ENCODE measurements at regions not wholly inside any gene's neighbourhood (a gene's known extent, or its start where the extent isn't known, plus 50 kb on each side); places are given as distances from the start of the nearest gene placed in this dataset.
"Not testable (repeated sequence)": the region's sequence is repeated elsewhere in the genome, so short reads cannot be mapped to it uniquely, and the experiment has no call there.

GRCh38 chr1:115529216-115529897, 112.4 kb upstream of the VANGL1 start:
- Mint-ChIP-seq H3K4me1 (peaks cover 0 to 2% (median 0%) of the 10 kb centered on the region in 3 donors), H3K27me3 (peaks cover 0 to 6% of the 10 kb centered on the region in 2 donors), H3K9me3 (no peaks in the 10 kb centered on the region), H3K27ac (no peak overlapping the region), H3K36me3 (no peaks in the 10 kb centered on the region), H3K4me3 (no peak overlapping the region)
- no CpG with 5 or more reads among the region's 2 CpGs for WGBS (ENCODE audit: insufficient coverage)
- no peak overlapping the region for H3K27ac ChIP-seq (ENCODE audit: low read length)
- no peaks in the 10 kb centered on the region for H3K27me3 ChIP-seq (replicated peaks in 1 of 2; ENCODE audit: control insufficient read depth in 2 of 2, extremely low read depth in 1 of 2, insufficient read depth in 2 of 2, low read length in 1 of 2)
- no peak for ATAC-seq (replicated peaks in 1 of 4)
- POLR2A ChIA-PET, result no interaction called here
- no peaks in the 10 kb centered on the region for H3K36me3 ChIP-seq (ENCODE audit: control insufficient read depth in 2 of 2, extremely low read depth in 1 of 2, insufficient read depth in 1 of 2, low read length in 1 of 2)
- no peaks in the 10 kb centered on the region for H3K9me3 ChIP-seq
- CTCF ChIA-PET, result no interaction called here
- no peaks in the 10 kb centered on the region for H3K4me1 ChIP-seq (ENCODE audit: control insufficient read depth in 1 of 2, extremely low read depth in 1 of 2, insufficient read depth in 2 of 2, low read length in 2 of 2)
- DNase-seq, result no peak
- H3K4me3 ChIP-seq (ENCODE audit: control insufficient read depth in 1 of 2, extremely low read depth in 1 of 2, low read length in 1 of 2), result no peak overlapping the region

- H3K9me3 Mint-ChIP-seq; H3K4me1 ChIP-seq (ENCODE audit: control insufficient read depth in 1 of 2, extremely low read depth in 1 of 2, insufficient read depth in 2 of 2, low read length in 2 of 2); H3K4me3 ChIP-seq (ENCODE audit: control insufficient read depth in 1 of 2, extremely low read depth in 1 of 2, low read length in 1 of 2); POLR2A ChIA-PET; H3K27me3 ChIP-seq (replicated peaks in 1 of 2; ENCODE audit: control insufficient read depth in 2 of 2, extremely low read depth in 1 of 2, insufficient read depth in 2 of 2, low read length in 1 of 2); H3K27ac Mint-ChIP-seq; H3K36me3 Mint-ChIP-seq; DNase-seq; H3K36me3 ChIP-seq (ENCODE audit: control insufficient read depth in 2 of 2, extremely low read depth in 1 of 2, insufficient read depth in 1 of 2, low read length in 1 of 2); CTCF ChIA-PET; H3K27me3 Mint-ChIP-seq; H3K9me3 ChIP-seq; H3K27ac ChIP-seq (ENCODE audit: low read length); H3K4me3 Mint-ChIP-seq; H3K4me1 Mint-ChIP-seq; ATAC-seq (replicated peaks in 1 of 4): not testable (repeated sequence)
- 100% methylated on average over 1 of the region's 3 CpGs for WGBS (ENCODE audit: insufficient coverage)
Measured at GRCh38 chr1:115528336-115528735, 113.4 kb upstream of the VANGL1 start.

- Mint-ChIP-seq H3K27ac (no peak overlapping the region), H3K9me3 (no peaks in the 10 kb centered on the region), H3K36me3 (no peaks in the 10 kb centered on the region), H3K4me3 (no peak overlapping the region), H3K4me1 (peaks cover 0 to 2% (median 0%) of the 10 kb centered on the region in 3 donors), H3K27me3 (peaks cover 0 to 6% of the 10 kb centered on the region in 2 donors)
- POLR2A ChIA-PET, result no interaction called here
- H3K4me1 ChIP-seq (ENCODE audit: control insufficient read depth in 1 of 2, extremely low read depth in 1 of 2, insufficient read depth in 2 of 2, low read length in 2 of 2), result no peaks in the 10 kb centered on the region
- no peaks in the 10 kb centered on the region for H3K27me3 ChIP-seq (replicated peaks in 1 of 2; ENCODE audit: control insufficient read depth in 2 of 2, extremely low read depth in 1 of 2, insufficient read depth in 2 of 2, low read length in 1 of 2)
- CTCF ChIA-PET, result no interaction called here
- no peak overlapping the region for H3K27ac ChIP-seq (ENCODE audit: low read length)
- 89% methylated on average over 4 of the region's 5 CpGs for WGBS (ENCODE audit: insufficient coverage)
- no peaks in the 10 kb centered on the region for H3K36me3 ChIP-seq (ENCODE audit: control insufficient read depth in 2 of 2, extremely low read depth in 1 of 2, insufficient read depth in 1 of 2, low read length in 1 of 2)
- no peaks in the 10 kb centered on the region for H3K9me3 ChIP-seq
- DNase-seq (no peak), ATAC-seq (replicated peaks in 1 of 4) (no peak)
- no peak overlapping the region for H3K4me3 ChIP-seq (ENCODE audit: control insufficient read depth in 1 of 2, extremely low read depth in 1 of 2, low read length in 1 of 2)
Measured at GRCh38 chr1:115527746-115528145, 114.0 kb upstream of the VANGL1 start.

GRCh38 chr1:115526900-115527299, 114.9 kb upstream of the VANGL1 start:
- Histone ChIP-seq H3K4me1 (ENCODE audit: control insufficient read depth in 1 of 2, extremely low read depth in 1 of 2, insufficient read depth in 2 of 2, low read length in 2 of 2) (no peaks in the 10 kb centered on the region), H3K27ac (ENCODE audit: low read length) (no peak overlapping the region), H3K4me3 (ENCODE audit: control insufficient read depth in 1 of 2, extremely low read depth in 1 of 2, low read length in 1 of 2) (no peak overlapping the region), H3K9me3 (no peaks in the 10 kb centered on the region), H3K36me3 (ENCODE audit: control insufficient read depth in 2 of 2, extremely low read depth in 1 of 2, insufficient read depth in 1 of 2, low read length in 1 of 2) (no peaks in the 10 kb centered on the region), H3K27me3 (replicated peaks in 1 of 2; ENCODE audit: control insufficient read depth in 2 of 2, extremely low read depth in 1 of 2, insufficient read depth in 2 of 2, low read length in 1 of 2) (no peaks in the 10 kb centered on the region)
- no peak for DNase-seq
- Mint-ChIP-seq H3K27me3 (peaks cover 0 to 6% of the 10 kb centered on the region in 2 donors), H3K4me1 (peaks cover 0 to 2% (median 0%) of the 10 kb centered on the region in 3 donors), H3K9me3 (no peaks in the 10 kb centered on the region), H3K27ac (no peak overlapping the region), H3K36me3 (no peaks in the 10 kb centered on the region), H3K4me3 (no peak overlapping the region)
- no peak for ATAC-seq (replicated peaks in 1 of 4)
- POLR2A ChIA-PET, result no interaction called here
- CTCF ChIA-PET, result no interaction called here

- no peaks in the 10 kb centered on the region for H3K4me1 ChIP-seq (ENCODE audit: control insufficient read depth in 1 of 2, extremely low read depth in 1 of 2, insufficient read depth in 2 of 2, low read length in 2 of 2)
- no peak for DNase-seq
- ChIA-PET CTCF (no interaction called here), POLR2A (no interaction called here)
- Mint-ChIP-seq H3K9me3 (peaks cover 0 to 4% (median 0%) of the 10 kb centered on the region in 3 donors), H3K4me3 (no peak overlapping the region), H3K27ac (no peak overlapping the region), H3K36me3 (no peaks in the 10 kb centered on the region), H3K27me3 (peaks cover 9 to 14% of the 10 kb centered on the region in 2 donors), H3K4me1 (no peaks in the 10 kb centered on the region)
- H3K36me3 ChIP-seq (ENCODE audit: control insufficient read depth in 2 of 2, extremely low read depth in 1 of 2, insufficient read depth in 1 of 2, low read length in 1 of 2), result no peaks in the 10 kb centered on the region
- no peak for ATAC-seq (replicated peaks in 1 of 4)
- no peaks in the 10 kb centered on the region for H3K9me3 ChIP-seq
- no peak overlapping the region for H3K27ac ChIP-seq (ENCODE audit: low read length)
- no peak overlapping the region for H3K4me3 ChIP-seq (ENCODE audit: control insufficient read depth in 1 of 2, extremely low read depth in 1 of 2, low read length in 1 of 2)
- WGBS (ENCODE audit: insufficient coverage), result no CpG with 5 or more reads among the region's 1 CpG
- H3K27me3 ChIP-seq (replicated peaks in 1 of 2; ENCODE audit: control insufficient read depth in 2 of 2, extremely low read depth in 1 of 2, insufficient read depth in 2 of 2, low read length in 1 of 2), result no peaks in the 10 kb centered on the region
Measured at GRCh38 chr1:115524236-115524635, 117.5 kb upstream of the VANGL1 start.

GRCh38 chr1:115522386-115522785, 119.4 kb upstream of the VANGL1 start:
- no peak for ATAC-seq (replicated peaks in 1 of 4)
- Histone ChIP-seq H3K4me1 (ENCODE audit: control insufficient read depth in 1 of 2, extremely low read depth in 1 of 2, insufficient read depth in 2 of 2, low read length in 2 of 2) (no peaks in the 10 kb centered on the region), H3K27me3 (replicated peaks in 1 of 2; ENCODE audit: control insufficient read depth in 2 of 2, extremely low read depth in 1 of 2, insufficient read depth in 2 of 2, low read length in 1 of 2) (no peaks in the 10 kb centered on the region), H3K27ac (ENCODE audit: low read length) (no peak overlapping the region), H3K9me3 (no peaks in the 10 kb centered on the region), H3K4me3 (ENCODE audit: control insufficient read depth in 1 of 2, extremely low read depth in 1 of 2, low read length in 1 of 2) (no peak overlapping the region), H3K36me3 (ENCODE audit: control insufficient read depth in 2 of 2, extremely low read depth in 1 of 2, insufficient read depth in 1 of 2, low read length in 1 of 2) (no peaks in the 10 kb centered on the region)
- ChIA-PET POLR2A (interaction anchor here (0.6 to 0.7 kb wide), 2 partner anchors 415 to 466 kb away, joined by 3 to 5 read pairs; no protein-coding TSS in a partner anchor), CTCF (no interaction called here)
- Mint-ChIP-seq H3K4me1 (no peaks in the 10 kb centered on the region), H3K27ac (no peak overlapping the region), H3K36me3 (no peaks in the 10 kb centered on the region), H3K4me3 (no peak overlapping the region), H3K9me3 (peaks cover 0 to 4% (median 0%) of the 10 kb centered on the region in 3 donors), H3K27me3 (peaks cover 11 to 12% of the 10 kb centered on the region in 2 donors)
- no peak for DNase-seq

GRCh38 chr1:115515270-115515669, 126.5 kb upstream of the VANGL1 start:
- Mint-ChIP-seq H3K27ac (no peak overlapping the region), H3K9me3 (no peaks in the 10 kb centered on the region), H3K4me1 (no peaks in the 10 kb centered on the region), H3K27me3 (peaks cover 2 to 6% of the 10 kb centered on the region in 2 donors), H3K36me3 (no peaks in the 10 kb centered on the region), H3K4me3 (no peak overlapping the region)
- Histone ChIP-seq H3K4me3 (ENCODE audit: control insufficient read depth in 1 of 2, extremely low read depth in 1 of 2, low read length in 1 of 2) (no peak overlapping the region), H3K36me3 (ENCODE audit: control insufficient read depth in 2 of 2, extremely low read depth in 1 of 2, insufficient read depth in 1 of 2, low read length in 1 of 2) (no peaks in the 10 kb centered on the region), H3K27ac (ENCODE audit: low read length) (no peak overlapping the region), H3K27me3 (replicated peaks in 1 of 2; ENCODE audit: control insufficient read depth in 2 of 2, extremely low read depth in 1 of 2, insufficient read depth in 2 of 2, low read length in 1 of 2) (no peaks in the 10 kb centered on the region), H3K9me3 (no peaks in the 10 kb centered on the region), H3K4me1 (ENCODE audit: control insufficient read depth in 1 of 2, extremely low read depth in 1 of 2, insufficient read depth in 2 of 2, low read length in 2 of 2) (no peaks in the 10 kb centered on the region)
- ATAC-seq (replicated peaks in 1 of 4) (no peak), DNase-seq (no peak)
- CTCF ChIA-PET, result no interaction called here
- WGBS (ENCODE audit: insufficient coverage), result 88% methylated on average over 4 of the region's 4 CpGs
- POLR2A ChIA-PET, result no interaction called here
